OCI-LY7 (cell line): ENCODE measurements at regions not wholly inside any gene's neighbourhood (a gene's known extent, or its start where the extent isn't known, plus 50 kb on each side); places are given as distances from the start of the nearest gene placed in this dataset.

Source experiments
- BruUV-seq: library from RNA; stranded (reverse); fragments of 400-500 nt; replicated peaks from 2 replicates; lab custom pipeline; 2021; lab: Mats Ljungman, UMichigan
- CTCF ChIA-PET: fragments of 300-600 bp; sonication (Branson Sonifier 250); formaldehyde crosslinking; loops from one replicate; lab custom pipeline; 2022; ENCODE audit warnings: antibody characterized with exemption; ENCODE audit not compliant: unreplicated experiment; lab: Charles Lee
- POLR2A ChIA-PET: fragments of 300-600 bp; sonication (Branson Sonifier 250); formaldehyde crosslinking; loops from one replicate; lab custom pipeline; 2022; ENCODE audit warnings: antibody characterized with exemption; lab: Charles Lee
- DNase-seq: peaks from one replicate; pipeline ENCODE4 v3.0.0-alpha.2; 2015; ENCODE audit warnings: low spot score
- H2AFZ ChIP-seq: fragments of 200-600 bp; sonication (generic), shearing (Covaris generic); 2 replicates; pipeline ENCODE4 v1.6.1; 2014; ENCODE audit warnings: mild to moderate bottlenecking, antibody characterized with exemption, low read length, moderate library complexity
- H3K27ac ChIP-seq: fragments of 200-600 bp; sonication (generic); 2 replicates; pipeline ENCODE4 v1.5.1; 2014; ENCODE audit warnings: mixed run types, low read depth, mild to moderate bottlenecking, moderate library complexity, low read length, inconsistent platforms; ENCODE audit not compliant: poor library complexity, severe bottlenecking
- H3K36me3 ChIP-seq: fragments of 200-600 bp; sonication (generic); 2 replicates; pipeline ENCODE4 v1.6.1; 2014; ENCODE audit warnings: mild to moderate bottlenecking, antibody characterized with exemption, low read length, moderate library complexity, mixed read lengths; ENCODE audit not compliant: insufficient read depth
- H3K4me1 ChIP-seq: fragments of 200-600 bp; sonication (generic); 2 replicates; pipeline ENCODE4 v1.5.1; 2014; ENCODE audit warnings: mild to moderate bottlenecking, low read length; ENCODE audit not compliant: insufficient read depth, poor library complexity, severe bottlenecking
- H3K4me2 ChIP-seq: fragments of 200-600 bp; sonication (generic); 2 replicates; pipeline ENCODE4 v1.6.1; 2014; ENCODE audit warnings: mild to moderate bottlenecking, low read length
- H3K4me3 ChIP-seq: fragments of 200-600 bp; sonication (generic); 2 replicates; pipeline ENCODE4 v1.5.1; 2014; ENCODE audit warnings: mild to moderate bottlenecking, low read depth, low read length; ENCODE audit not compliant: poor library complexity, severe bottlenecking
- H3K79me2 ChIP-seq: fragments of 200-600 bp; sonication (generic); 2 replicates; pipeline ENCODE4 v1.6.1; 2016; ENCODE audit warnings: low read depth, mild to moderate bottlenecking, low read length, moderate library complexity, mixed read lengths; ENCODE audit not compliant: insufficient read depth
- H3K9me2 ChIP-seq: fragments of 200-600 bp; sonication (generic); 2 replicates; pipeline ENCODE4 v1.6.1; 2016; ENCODE audit warnings: mild to moderate bottlenecking, low read length, mixed read lengths; ENCODE audit not compliant: insufficient read depth
- H3K9me3 ChIP-seq: fragments of 200-600 bp; sonication (generic); 2 replicates; pipeline ENCODE4 v1.6.1; 2014; ENCODE audit warnings: mild to moderate bottlenecking, mixed run types, low read length, mixed read lengths
- H4K20me1 ChIP-seq: fragments of 200-600 bp; sonication (generic); 2 replicates; pipeline ENCODE4 v1.6.1; 2014; ENCODE audit warnings: mild to moderate bottlenecking, antibody characterized with exemption, low read length, moderate library complexity, mixed read lengths; ENCODE audit not compliant: insufficient read depth
- EZH2phosphoT487 ChIP-seq: fragments of 200-600 bp; sonication (generic); IDR thresholded peaks from 2 replicates; pipeline ENCODE4 v1.6.1; 2018; ENCODE audit warnings: low read depth, borderline replicate concordance, mild to moderate bottlenecking, mixed run types, antibody characterized with exemption, low read length, moderate library complexity, mixed read lengths
- intact Hi-C: fragments of 100-400 bp; cut with micrococcal nuclease; formaldehyde crosslinking; loops from one replicate; pipeline ENCODE4 v1.10.0; 2022; ENCODE audit not compliant: unreplicated experiment
- TF ChIP-seq, protein P1 (sequence below): fragments of 200-600 bp; sonication (generic); conservative IDR thresholded peaks from 2 replicates; pipeline ENCODE4 v1.5.1; 2014; ENCODE audit warnings: mild to moderate bottlenecking, antibody characterized with exemption, low read length, moderate library complexity, mixed read lengths

DNA sequence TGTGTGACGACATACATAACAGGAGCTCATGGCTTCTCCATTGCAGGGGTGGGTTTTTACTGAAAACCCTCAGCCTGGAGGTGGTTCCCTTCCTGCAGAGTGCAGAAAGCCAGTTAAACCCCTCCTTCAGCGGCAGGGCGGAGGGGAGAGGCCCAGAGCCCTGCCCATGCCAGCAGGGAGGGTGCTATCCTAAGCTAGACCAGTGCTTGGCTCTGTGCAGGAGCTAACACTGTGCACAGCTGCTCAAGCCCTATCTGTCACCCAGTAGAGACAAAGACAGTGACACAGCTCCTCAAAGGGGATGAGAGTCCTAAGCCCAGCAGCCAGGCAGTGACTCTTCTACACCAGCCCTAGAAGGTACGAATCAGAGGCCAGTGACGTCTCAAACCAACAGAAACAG is 70.0 kb upstream of the ZSWIM6 start:
- Histone ChIP-seq H3K36me3 (no peaks in the 10 kb centered on the region), H3K27ac (no peak overlapping the region), H3K9me2 (no peaks in the 10 kb centered on the region), H3K79me2 (no peaks in the 10 kb centered on the region), H4K20me1 (no peaks in the 10 kb centered on the region), H3K4me1 (no peaks in the 10 kb centered on the region), H3K4me3 (no peak overlapping the region), H3K9me3 (no peaks in the 10 kb centered on the region), H3K4me2 (no peak overlapping the region), H2AFZ (no peak overlapping the region)
- POLR2A ChIA-PET = interaction anchor here (1.0 kb wide), 1 partner anchor 15 kb away, joined by 5 read pairs; no protein-coding TSS in a partner anchor
- no peak for DNase-seq
- intact Hi-C loops = no loop called here
- no TSS peak for BruUV-seq
- CTCF ChIA-PET = no interaction called here
- TF ChIP-seq EZH2phosphoT487 = no peak
- TF ChIP-seq, protein P1, sequence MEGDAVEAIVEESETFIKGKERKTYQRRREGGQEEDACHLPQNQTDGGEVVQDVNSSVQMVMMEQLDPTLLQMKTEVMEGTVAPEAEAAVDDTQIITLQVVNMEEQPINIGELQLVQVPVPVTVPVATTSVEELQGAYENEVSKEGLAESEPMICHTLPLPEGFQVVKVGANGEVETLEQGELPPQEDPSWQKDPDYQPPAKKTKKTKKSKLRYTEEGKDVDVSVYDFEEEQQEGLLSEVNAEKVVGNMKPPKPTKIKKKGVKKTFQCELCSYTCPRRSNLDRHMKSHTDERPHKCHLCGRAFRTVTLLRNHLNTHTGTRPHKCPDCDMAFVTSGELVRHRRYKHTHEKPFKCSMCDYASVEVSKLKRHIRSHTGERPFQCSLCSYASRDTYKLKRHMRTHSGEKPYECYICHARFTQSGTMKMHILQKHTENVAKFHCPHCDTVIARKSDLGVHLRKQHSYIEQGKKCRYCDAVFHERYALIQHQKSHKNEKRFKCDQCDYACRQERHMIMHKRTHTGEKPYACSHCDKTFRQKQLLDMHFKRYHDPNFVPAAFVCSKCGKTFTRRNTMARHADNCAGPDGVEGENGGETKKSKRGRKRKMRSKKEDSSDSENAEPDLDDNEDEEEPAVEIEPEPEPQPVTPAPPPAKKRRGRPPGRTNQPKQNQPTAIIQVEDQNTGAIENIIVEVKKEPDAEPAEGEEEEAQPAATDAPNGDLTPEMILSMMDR = no peak

DNA sequence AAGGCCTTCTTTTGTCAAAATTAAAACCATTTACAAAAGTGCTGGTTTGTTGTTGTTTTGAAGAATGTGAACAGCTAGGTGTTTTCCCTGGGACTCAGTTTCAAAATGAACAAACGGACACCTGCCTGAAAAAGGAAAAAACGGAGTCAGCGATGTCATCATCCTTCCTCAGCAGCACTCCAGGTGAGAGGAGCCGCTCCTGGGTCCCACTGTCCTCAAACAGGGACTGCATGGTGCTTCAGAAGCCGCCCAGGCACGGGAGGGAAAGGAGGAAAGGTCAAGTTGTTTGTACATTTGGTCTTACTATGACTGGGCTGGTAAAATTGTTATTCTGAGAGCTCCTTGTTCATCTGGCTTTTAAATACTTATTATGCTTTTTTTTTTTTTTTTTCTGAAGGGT is 69.0 kb upstream of the ZSWIM6 start:
- no peak for DNase-seq
- H4K20me1 ChIP-seq = no peaks in the 10 kb centered on the region
- no peak for TF ChIP-seq EZH2phosphoT487
- H3K79me2 ChIP-seq = no peaks in the 10 kb centered on the region
- H3K9me3 ChIP-seq = no peaks in the 10 kb centered on the region
- H3K36me3 ChIP-seq = no peaks in the 10 kb centered on the region
- BruUV-seq = no TSS peak
- H3K27ac ChIP-seq = no peak overlapping the region
- H3K4me3 ChIP-seq = no peak overlapping the region
- no peaks in the 10 kb centered on the region for H3K9me2 ChIP-seq
- POLR2A ChIA-PET = interaction anchor here (0.6 kb wide), 1 partner anchor 1911 kb away, joined by 3 read pairs; no protein-coding TSS in a partner anchor
- H2AFZ ChIP-seq = no peak overlapping the region
- no peak overlapping the region for H3K4me2 ChIP-seq
- CTCF ChIA-PET = no interaction called here
- intact Hi-C loops = no loop called here
- H3K4me1 ChIP-seq = no peaks in the 10 kb centered on the region

DNA sequence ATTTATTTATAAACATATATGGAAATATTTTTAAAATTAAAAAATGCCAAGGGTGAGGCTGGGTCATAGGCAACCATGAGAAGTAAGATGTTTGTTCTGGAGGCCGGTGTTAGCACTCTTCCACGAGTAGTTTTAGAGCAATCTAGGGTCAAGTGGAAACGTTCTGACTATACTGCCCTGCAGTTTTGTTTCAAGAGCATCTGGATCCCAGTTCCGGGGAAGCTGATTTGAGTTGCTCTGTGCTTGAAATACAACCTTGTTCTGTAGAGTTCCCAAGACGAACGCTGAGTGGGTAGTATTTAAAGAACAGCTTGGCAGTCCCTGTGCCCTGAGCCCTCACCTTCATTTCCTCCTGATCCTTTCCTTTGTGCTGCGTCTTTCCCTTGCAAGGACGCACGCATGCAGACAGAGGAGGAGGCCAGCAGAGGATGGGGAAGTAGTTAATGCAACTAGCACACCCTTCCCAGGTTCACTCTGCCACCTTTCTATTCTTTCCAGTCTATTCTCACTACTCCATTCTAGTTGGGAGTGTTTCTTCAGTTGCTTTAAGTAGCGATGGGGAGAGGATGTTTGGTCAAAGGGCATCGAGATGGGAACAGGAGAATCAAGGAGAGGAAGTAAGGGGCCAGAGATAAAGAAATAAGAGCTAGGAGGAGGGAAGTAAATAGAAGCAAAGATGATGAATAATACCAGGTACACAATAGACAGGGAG is 68.3 kb upstream of the ZSWIM6 start:
- ChIA-PET CTCF (no interaction called here), POLR2A (interaction anchor here (0.8 kb wide), 1 partner anchor 129 kb away, joined by 4 read pairs; no protein-coding TSS in a partner anchor)
- H3K4me3 ChIP-seq = no peak overlapping the region
- H3K9me2 ChIP-seq = no peaks in the 10 kb centered on the region
- intact Hi-C loops = no loop called here
- no peak overlapping the region for H2AFZ ChIP-seq
- H3K4me1 ChIP-seq = no peaks in the 10 kb centered on the region
- H3K79me2 ChIP-seq = no peaks in the 10 kb centered on the region
- no peaks in the 10 kb centered on the region for H3K9me3 ChIP-seq
- DNase-seq = no peak
- H3K27ac ChIP-seq = no peak overlapping the region
- H3K4me2 ChIP-seq = no peak overlapping the region
- no peaks in the 10 kb centered on the region for H4K20me1 ChIP-seq
- no peaks in the 10 kb centered on the region for H3K36me3 ChIP-seq
- TF ChIP-seq, protein P1 = no peak
- TF ChIP-seq EZH2phosphoT487 = no peak
- BruUV-seq = no TSS peak
